ENCODE measurements at regions not wholly inside any gene's neighbourhood (a gene's known extent, or its start where the extent isn't known, plus 50 kb on each side); places are given as distances from the start of the nearest gene placed in this dataset.

GRCh38 chr2:195410074-195410671 lies 246.9 kb upstream of the SLC39A10 start:
- TF ChIP-seq, protein P1, sequence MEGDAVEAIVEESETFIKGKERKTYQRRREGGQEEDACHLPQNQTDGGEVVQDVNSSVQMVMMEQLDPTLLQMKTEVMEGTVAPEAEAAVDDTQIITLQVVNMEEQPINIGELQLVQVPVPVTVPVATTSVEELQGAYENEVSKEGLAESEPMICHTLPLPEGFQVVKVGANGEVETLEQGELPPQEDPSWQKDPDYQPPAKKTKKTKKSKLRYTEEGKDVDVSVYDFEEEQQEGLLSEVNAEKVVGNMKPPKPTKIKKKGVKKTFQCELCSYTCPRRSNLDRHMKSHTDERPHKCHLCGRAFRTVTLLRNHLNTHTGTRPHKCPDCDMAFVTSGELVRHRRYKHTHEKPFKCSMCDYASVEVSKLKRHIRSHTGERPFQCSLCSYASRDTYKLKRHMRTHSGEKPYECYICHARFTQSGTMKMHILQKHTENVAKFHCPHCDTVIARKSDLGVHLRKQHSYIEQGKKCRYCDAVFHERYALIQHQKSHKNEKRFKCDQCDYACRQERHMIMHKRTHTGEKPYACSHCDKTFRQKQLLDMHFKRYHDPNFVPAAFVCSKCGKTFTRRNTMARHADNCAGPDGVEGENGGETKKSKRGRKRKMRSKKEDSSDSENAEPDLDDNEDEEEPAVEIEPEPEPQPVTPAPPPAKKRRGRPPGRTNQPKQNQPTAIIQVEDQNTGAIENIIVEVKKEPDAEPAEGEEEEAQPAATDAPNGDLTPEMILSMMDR (IDR thresholded peaks at IDR 0.05), result no peak
- no peak for TF ChIP-seq POLR2A (IDR thresholded peaks at IDR 0.05)
